Astrocyte (in vitro differentiated cells and primary cell): ENCODE measurements at regions not wholly inside any gene's neighbourhood (a gene's known extent, or its start where the extent isn't known, plus 50 kb on each side); places are given as distances from the start of the nearest gene placed in this dataset.

Source experiments
- DNase-seq: peaks from one replicate; pipeline ENCODE4 v3.0.0-alpha.2; 2010; ENCODE audit warnings: low read depth
- FAIRE-seq: peaks from 2 replicates; lab custom pipeline; 2011; peaks lifted over from hg19 to GRCh38; lab: Jason Lieb, UNC
- H2AFZ ChIP-seq: 2 replicates; pipeline ENCODE4 v1.6.0; 2012; ENCODE audit warnings: low read depth, low read length, inconsistent platforms
- H3K27ac ChIP-seq: 2 replicates; pipeline ENCODE4 v1.5.1; 2011; ENCODE audit warnings: low read depth, low read length, inconsistent platforms
- H3K27me3 ChIP-seq: 2 replicates; pipeline ENCODE4 v1.6.0; 2011; ENCODE audit warnings: low read length, inconsistent platforms; ENCODE audit not compliant: insufficient read depth
- H3K36me3 ChIP-seq: 2 replicates; pipeline ENCODE4 v1.5.1; 2011; ENCODE audit warnings: low read length, inconsistent platforms; ENCODE audit not compliant: insufficient read depth
- H3K4me1 ChIP-seq: 2 replicates; pipeline ENCODE4 v1.5.1; 2011; ENCODE audit warnings: low read length, inconsistent platforms; ENCODE audit not compliant: insufficient read depth
- H3K4me2 ChIP-seq: 2 replicates; pipeline ENCODE4 v1.6.0; 2012; ENCODE audit warnings: low read length, inconsistent platforms
- H3K4me3 ChIP-seq: 2 replicates; pipeline ENCODE4 v1.5.1; 2011; ENCODE audit warnings: low read depth, mild to moderate bottlenecking, low read length, inconsistent platforms; ENCODE audit not compliant: insufficient read depth
- H3K79me2 ChIP-seq: 2 replicates; pipeline ENCODE4 v1.6.0; 2012; ENCODE audit warnings: mild to moderate bottlenecking, low read length, inconsistent platforms; ENCODE audit not compliant: insufficient read depth
- H3K9ac ChIP-seq: 2 replicates; pipeline ENCODE4 v1.6.0; 2012; ENCODE audit warnings: mild to moderate bottlenecking, low read length, inconsistent platforms
- H3K9me3 ChIP-seq: 2 replicates; pipeline ENCODE4 v1.5.1; 2012; ENCODE audit warnings: low read depth, mild to moderate bottlenecking, low read length, inconsistent platforms; ENCODE audit not compliant: insufficient read depth
- H4K20me1 ChIP-seq: 2 replicates; pipeline ENCODE4 v1.6.0; 2012; ENCODE audit warnings: low read length, inconsistent platforms; ENCODE audit not compliant: insufficient read depth
- H3K27ac Mint-ChIP-seq: one replicate; pipeline ENCODE4 v1.8.0; 2021; ENCODE audit warnings: mild to moderate bottlenecking, mixed read lengths; ENCODE audit not compliant: unreplicated experiment
- H3K27me3 Mint-ChIP-seq: one replicate; pipeline ENCODE4 v1.8.0; 2021; ENCODE audit warnings: low read depth, mixed read lengths; ENCODE audit not compliant: unreplicated experiment
- H3K36me3 Mint-ChIP-seq: one replicate; pipeline ENCODE4 v1.8.0; 2021; ENCODE audit warnings: low read depth, mixed read lengths; ENCODE audit not compliant: unreplicated experiment
- H3K4me1 Mint-ChIP-seq: one replicate; pipeline ENCODE4 v1.8.0; 2021; ENCODE audit warnings: low read depth, mixed read lengths; ENCODE audit not compliant: unreplicated experiment
- H3K4me3 Mint-ChIP-seq: one replicate; pipeline ENCODE4 v1.8.0; 2021; ENCODE audit warnings: mild to moderate bottlenecking, moderate library complexity, mixed read lengths; ENCODE audit not compliant: unreplicated experiment
- H3K9me3 Mint-ChIP-seq: one replicate; pipeline ENCODE4 v1.8.0; 2021; ENCODE audit warnings: mild to moderate bottlenecking, mixed read lengths; ENCODE audit not compliant: unreplicated experiment
- EZH2 ChIP-seq: IDR thresholded peaks from 2 replicates; pipeline ENCODE4 v1.6.1; 2012; ENCODE audit warnings: mild to moderate bottlenecking, low read length, inconsistent platforms; ENCODE audit not compliant: insufficient read depth
- TF ChIP-seq, protein P1 (sequence below): IDR thresholded peaks from 2 replicates; pipeline ENCODE4 v1.5.1; 2011; ENCODE audit warnings: low read depth, mild to moderate bottlenecking, inconsistent platforms, low read length, moderate library complexity; ENCODE audit not compliant: insufficient read depth

DNA sequence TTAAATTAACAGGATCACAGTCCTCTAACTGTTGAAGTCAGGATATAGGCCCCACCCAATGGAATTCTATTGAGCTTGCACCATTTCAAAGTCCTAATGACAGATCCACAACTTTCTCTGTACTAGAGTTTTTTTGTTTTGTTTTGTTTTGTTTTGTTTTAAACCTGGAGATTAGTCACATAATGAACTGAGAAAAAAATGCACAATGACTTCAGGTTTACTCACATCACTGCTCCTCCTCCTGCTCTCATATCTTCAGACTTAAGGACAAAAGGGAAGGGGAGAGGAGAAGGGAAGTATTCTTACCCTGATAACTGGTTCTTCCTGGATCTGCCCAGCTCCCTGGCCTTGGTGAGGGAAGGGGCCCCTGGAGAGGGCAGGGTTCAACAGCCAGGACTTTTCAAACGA lies 208.2 kb upstream of the EPHA4 start:
- TF ChIP-seq, protein P1, sequence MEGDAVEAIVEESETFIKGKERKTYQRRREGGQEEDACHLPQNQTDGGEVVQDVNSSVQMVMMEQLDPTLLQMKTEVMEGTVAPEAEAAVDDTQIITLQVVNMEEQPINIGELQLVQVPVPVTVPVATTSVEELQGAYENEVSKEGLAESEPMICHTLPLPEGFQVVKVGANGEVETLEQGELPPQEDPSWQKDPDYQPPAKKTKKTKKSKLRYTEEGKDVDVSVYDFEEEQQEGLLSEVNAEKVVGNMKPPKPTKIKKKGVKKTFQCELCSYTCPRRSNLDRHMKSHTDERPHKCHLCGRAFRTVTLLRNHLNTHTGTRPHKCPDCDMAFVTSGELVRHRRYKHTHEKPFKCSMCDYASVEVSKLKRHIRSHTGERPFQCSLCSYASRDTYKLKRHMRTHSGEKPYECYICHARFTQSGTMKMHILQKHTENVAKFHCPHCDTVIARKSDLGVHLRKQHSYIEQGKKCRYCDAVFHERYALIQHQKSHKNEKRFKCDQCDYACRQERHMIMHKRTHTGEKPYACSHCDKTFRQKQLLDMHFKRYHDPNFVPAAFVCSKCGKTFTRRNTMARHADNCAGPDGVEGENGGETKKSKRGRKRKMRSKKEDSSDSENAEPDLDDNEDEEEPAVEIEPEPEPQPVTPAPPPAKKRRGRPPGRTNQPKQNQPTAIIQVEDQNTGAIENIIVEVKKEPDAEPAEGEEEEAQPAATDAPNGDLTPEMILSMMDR, result no peak
- TF ChIP-seq EZH2, result no peak
- peak; percentile 78 for DNase-seq
- H3K4me2 ChIP-seq, result peak overlapping the region; percentile 72

GRCh38 chr2:221779614-221780067 lies 207.5 kb upstream of the EPHA4 start:
- peak overlapping the region; percentile 66 for H3K9ac ChIP-seq
- H3K4me3 ChIP-seq, result no peak overlapping the region
- no peak overlapping the region for H3K4me3 Mint-ChIP-seq
- H3K27me3 ChIP-seq, result no peaks in the 10 kb centered on the region
- H3K4me2 ChIP-seq, result peak overlapping the region; percentile 72
- H4K20me1 ChIP-seq, result no peaks in the 10 kb centered on the region
- no peaks in the 10 kb centered on the region for H3K36me3 ChIP-seq
- H3K4me1 Mint-ChIP-seq, result peaks cover 11% of the 10 kb centered on the region
- no peaks in the 10 kb centered on the region for H3K27me3 Mint-ChIP-seq
- peak overlapping the region; percentile 86 for H3K27ac ChIP-seq
- peaks cover 18% of the 10 kb centered on the region for H3K4me1 ChIP-seq
- peak; percentile 95 for DNase-seq
- peak overlapping the region; percentile 51 for H2AFZ ChIP-seq
- H3K9me3 Mint-ChIP-seq, result peaks cover 3% of the 10 kb centered on the region
- peak overlapping the region; percentile 14 for H3K27ac Mint-ChIP-seq
- H3K36me3 Mint-ChIP-seq, result no peaks in the 10 kb centered on the region
- TF ChIP-seq, protein P1, result no peak
- TF ChIP-seq EZH2, result no peak
- H3K79me2 ChIP-seq, result no peaks in the 10 kb centered on the region
- FAIRE-seq, result no peak
- no peaks in the 10 kb centered on the region for H3K9me3 ChIP-seq

More for the DNA sequence above, 208.2 kb upstream of the EPHA4 start:
- Mint-ChIP-seq H3K27ac (peak overlapping the region; percentile 14), H3K27me3 (no peaks in the 10 kb centered on the region), H3K9me3 (peaks cover 3% of the 10 kb centered on the region), H3K4me3 (no peak overlapping the region), H3K36me3 (no peaks in the 10 kb centered on the region), H3K4me1 (peaks cover 11% of the 10 kb centered on the region)
- Histone ChIP-seq H3K79me2 (no peaks in the 10 kb centered on the region), H3K4me3 (no peak overlapping the region), H3K9me3 (no peaks in the 10 kb centered on the region), H3K27me3 (no peaks in the 10 kb centered on the region), H3K4me1 (peaks cover 18% of the 10 kb centered on the region), H4K20me1 (no peaks in the 10 kb centered on the region), H2AFZ (peak overlapping the region; percentile 53), H3K9ac (peak overlapping the region; percentile 66), H3K27ac (peak overlapping the region; percentile 86), H3K36me3 (no peaks in the 10 kb centered on the region)
- FAIRE-seq, result no peak

DNA sequence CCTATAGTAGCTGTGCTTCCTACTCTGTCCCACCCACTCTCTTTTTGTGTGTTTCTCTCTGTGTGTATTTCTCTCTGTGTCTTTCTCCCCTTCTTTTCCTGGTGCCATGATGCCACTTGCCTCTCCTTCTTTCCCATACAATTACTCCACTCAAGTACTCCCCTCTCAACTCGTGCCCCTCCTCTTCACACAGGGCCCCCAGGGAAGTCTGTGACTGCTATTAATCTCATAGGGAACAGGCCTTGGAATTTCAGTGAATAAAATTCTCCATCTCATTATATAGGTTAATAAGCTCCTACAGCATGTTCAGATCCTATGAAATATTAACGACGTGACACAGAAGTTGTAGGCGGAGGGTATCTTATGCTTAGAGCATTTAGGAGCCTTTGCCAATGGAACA lies 205.9 kb upstream of the EPHA4 start:
- Histone ChIP-seq H3K27me3 (no peaks in the 10 kb centered on the region), H3K4me1 (peaks cover 18% of the 10 kb centered on the region)
- H3K4me3 Mint-ChIP-seq, result no peak overlapping the region

More for the DNA sequence above, 205.9 kb upstream of the EPHA4 start:
- H3K36me3 ChIP-seq, result no peaks in the 10 kb centered on the region
- H3K27me3 Mint-ChIP-seq, result peaks cover 2% of the 10 kb centered on the region
- H3K79me2 ChIP-seq, result no peaks in the 10 kb centered on the region
- H3K9me3 ChIP-seq, result no peaks in the 10 kb centered on the region
- FAIRE-seq (no peak), DNase-seq (no peak)
- no peak overlapping the region for H3K27ac ChIP-seq
- H3K4me1 Mint-ChIP-seq, result peaks cover 11% of the 10 kb centered on the region
- H3K36me3 Mint-ChIP-seq, result no peaks in the 10 kb centered on the region
- H3K9me3 Mint-ChIP-seq, result no peaks in the 10 kb centered on the region
- TF ChIP-seq EZH2, result no peak
- TF ChIP-seq, protein P1, result no peak
- no peak overlapping the region for H3K9ac ChIP-seq
- no peak overlapping the region for H2AFZ ChIP-seq
- H3K27ac Mint-ChIP-seq, result no peak overlapping the region
- H4K20me1 ChIP-seq, result no peaks in the 10 kb centered on the region
- no peak overlapping the region for H3K4me3 ChIP-seq
- H3K4me2 ChIP-seq, result no peak overlapping the region
